HCT116 (cell line): ENCODE measurements at regions not wholly inside any gene's neighbourhood (a gene's known extent, or its start where the extent isn't known, plus 50 kb on each side); places are given as distances from the start of the nearest gene placed in this dataset.

Experiments used
- ATAC-seq: fragments of 200-7000 bp; cut with Tn5 transposase; 2 replicates; pipeline ENCODE4 v1.9.1; 2020; ENCODE audit warnings: mild to moderate bottlenecking, moderate library complexity
- BruUV-seq: library from RNA; stranded (reverse); fragments of 400-500 nt; replicated peaks from 2 replicates; lab custom pipeline; 2021; lab: Mats Ljungman, UMichigan
- CTCF ChIA-PET: fragments of 300-600 bp; sonication (Branson Sonifier 250); formaldehyde crosslinking; loops from one replicate; lab custom pipeline; 2021; ENCODE audit warnings: antibody characterized with exemption; lab: Charles Lee
- POLR2A ChIA-PET: fragments of 300-600, 350-600 bp; sonication (Branson Sonifier 250); formaldehyde crosslinking; loops from one replicate; lab custom pipeline; 2021; ENCODE audit warnings: antibody characterized with exemption; lab: Charles Lee
- RAD21 ChIA-PET, 2 experiments: fragments of 300-600 bp; sonication (Branson Sonifier 250); formaldehyde crosslinking; loops; one replicate each; lab custom pipeline; 2023; ENCODE audit warnings: low total read pairs in 2 of 2; ENCODE audit not compliant: uncharacterized antibody in 2 of 2, unreplicated experiment in 2 of 2, low non-redundant PET in 1 of 2; lab: Charles Lee
- DNase-seq: peaks from one replicate; pipeline ENCODE4 v3.0.0-alpha.2; 2010; ENCODE audit warnings: low read depth, low spot score
- H2AFZ ChIP-seq: fragments of 200-600 bp; shearing (Covaris generic), sonication (generic); 2 replicates; pipeline ENCODE4 v1.6.1; 2017; ENCODE audit warnings: low read depth, mixed run types, mixed read lengths, antibody characterized with exemption, low read length; ENCODE audit not compliant: poor library complexity, severe bottlenecking
- H3K27ac ChIP-seq: 2 replicates; pipeline ENCODE4 v1.5.1; 2012; ENCODE audit warnings: low read depth, low read length
- H3K27me3 ChIP-seq: fragments of 200-600 bp; sonication (generic); 2 replicates; pipeline ENCODE4 v1.6.1; 2016; ENCODE audit warnings: mixed run types, low read length, mixed read lengths; ENCODE audit not compliant: insufficient read depth
- H3K36me3 ChIP-seq, 2 experiments: fragments of 200-500 bp in 1 of 2; fragments of 200-600 bp in 1 of 2; sonication (Bioruptor generic) in 1 of 2; sonication (generic) in 1 of 2; 2 replicates each; pipeline versions ENCODE4 v1.5.1 to v1.6.1; 2014 to 2016; ENCODE audit warnings: low read length in 2 of 2, inconsistent platforms in 1 of 2, mixed read lengths in 1 of 2, mixed run types in 1 of 2; ENCODE audit not compliant: insufficient read depth in 2 of 2, control insufficient read depth in 1 of 2
- H3K4me1 ChIP-seq, 2 experiments: fragments of 200-600 bp in 1 of 2; sonication (generic) in 1 of 2; 2 replicates each; pipeline versions ENCODE4 v1.5.1 to v1.6.1; 2012 to 2017; ENCODE audit warnings: low read length in 2 of 2, inconsistent platforms in 1 of 2, mild to moderate bottlenecking in 1 of 2, mixed read lengths in 1 of 2, mixed run types in 1 of 2, moderate library complexity in 1 of 2; ENCODE audit not compliant: insufficient read depth in 2 of 2, control insufficient read depth in 1 of 2
- H3K4me2 ChIP-seq: fragments of 200-600 bp; sonication (generic); 2 replicates; pipeline ENCODE4 v1.6.1; 2017; ENCODE audit warnings: mixed run types, low read length, mixed read lengths
- H3K4me3 ChIP-seq, 2 experiments: fragments of 200-600 bp in 1 of 2; sonication (generic) in 1 of 2; replicated peaks in 1 of 2; 2 replicates each; pipeline ENCODE4 v1.5.1; 2011 to 2016; ENCODE audit warnings: low read length in 2 of 2, control low read depth in 1 of 2, low read depth in 1 of 2, mild to moderate bottlenecking in 1 of 2, mixed read lengths in 1 of 2, mixed run types in 1 of 2
- H3K79me2 ChIP-seq: fragments of 200-600 bp; sonication (generic); 2 replicates; pipeline ENCODE4 v1.6.1; 2017; ENCODE audit warnings: mild to moderate bottlenecking, mixed run types, low read length, moderate library complexity, mixed read lengths; ENCODE audit not compliant: insufficient read depth
- H3K9ac ChIP-seq: fragments of 200-600 bp; sonication (generic); 2 replicates; pipeline ENCODE4 v1.6.1; 2016; ENCODE audit warnings: low read length, mixed read lengths
- H3K9me2 ChIP-seq: fragments of 200-600 bp; sonication (generic), shearing (Covaris generic); 2 replicates; pipeline ENCODE4 v1.6.1; 2017; ENCODE audit warnings: mixed run types, mild to moderate bottlenecking, moderate library complexity; ENCODE audit not compliant: insufficient read depth
- H3K9me3 ChIP-seq, 2 experiments: fragments of 200-500 bp in 1 of 2; fragments of 200-600 bp in 1 of 2; sonication (Bioruptor generic) in 1 of 2; sonication (generic) in 1 of 2; 2 replicates each; pipeline ENCODE4 v1.6.1; 2014 to 2017; ENCODE audit warnings: low read length in 2 of 2, mixed read lengths in 2 of 2, inconsistent platforms in 1 of 2, low read depth in 1 of 2, mild to moderate bottlenecking in 1 of 2, mixed run types in 1 of 2, moderate library complexity in 1 of 2; ENCODE audit not compliant: control insufficient read depth in 1 of 2, insufficient read depth in 1 of 2
- H4K20me1 ChIP-seq: fragments of 200-600 bp; sonication (generic), shearing (Covaris generic); 2 replicates; pipeline ENCODE4 v1.6.1; 2017; ENCODE audit warnings: mixed run types, mild to moderate bottlenecking, moderate library complexity; ENCODE audit not compliant: insufficient read depth
- CEBPB ChIP-seq: IDR thresholded peaks from 2 replicates; pipeline ENCODE4 v1.6.1; 2012; ENCODE audit warnings: low read depth
- CTCF ChIP-seq, 3 experiments: fragments of 200-600 bp in 1 of 3; sonication (generic) in 1 of 3; IDR thresholded peaks in 2 of 3; conservative IDR thresholded peaks in 1 of 3; 2 replicates each; pipeline ENCODE4 v1.5.1; 2012 to 2017; ENCODE audit warnings: low read depth in 2 of 3, low read length in 2 of 3, antibody characterized with exemption in 1 of 3, borderline replicate concordance in 1 of 3, control low read depth in 1 of 3, mild to moderate bottlenecking in 1 of 3, mixed read lengths in 1 of 3, mixed run types in 1 of 3, moderate library complexity in 1 of 3; ENCODE audit not compliant: insufficient read depth in 1 of 3
- EGR1 ChIP-seq: IDR thresholded peaks from 2 replicates; pipeline ENCODE4 v1.6.1; 2012; ENCODE audit warnings: low read depth
- ELF1 ChIP-seq: IDR thresholded peaks from 2 replicates; pipeline ENCODE4 v1.6.1; 2012; ENCODE audit warnings: low read depth, borderline replicate concordance
- EZH2 ChIP-seq: fragments of 200-600 bp; sonication (generic); IDR thresholded peaks from 2 replicates; pipeline ENCODE4 v1.6.1; 2017; ENCODE audit warnings: antibody characterized with exemption, mixed run types
- POLR2A ChIP-seq: IDR thresholded peaks from 2 replicates; pipeline ENCODE4 v1.7.0; 2011; ENCODE audit warnings: borderline replicate concordance; ENCODE audit not compliant: insufficient read depth, insufficient read length; ENCODE audit errors: extremely low read depth
- POLR2AphosphoS5 ChIP-seq: IDR thresholded peaks from 2 replicates; pipeline ENCODE4 v1.6.1; 2011; ENCODE audit warnings: mild to moderate bottlenecking, low read depth, low read length, moderate library complexity
- RAD21 ChIP-seq: IDR thresholded peaks from 2 replicates; pipeline ENCODE4 v1.6.1; 2012; ENCODE audit warnings: low read depth, mild to moderate bottlenecking
- REST ChIP-seq: IDR thresholded peaks from 2 replicates; pipeline ENCODE4 v1.6.1; 2012; ENCODE audit warnings: low read depth
- SP1 ChIP-seq: IDR thresholded peaks from 2 replicates; pipeline ENCODE4 v1.6.1; 2012; ENCODE audit warnings: low read depth
- SRF ChIP-seq: IDR thresholded peaks from 2 replicates; pipeline ENCODE4 v1.6.1; 2012; ENCODE audit warnings: low read depth
- TCF7L2 ChIP-seq: IDR thresholded peaks from 2 replicates; pipeline ENCODE4 v1.7.0; 2011; ENCODE audit warnings: borderline replicate concordance, inconsistent platforms; ENCODE audit not compliant: insufficient read depth, insufficient read length; ENCODE audit errors: extremely low read depth
- YY1 ChIP-seq: IDR thresholded peaks from 2 replicates; pipeline ENCODE4 v1.6.1; 2011; ENCODE audit warnings: low read length, low read depth, moderate library complexity, mild to moderate bottlenecking; ENCODE audit not compliant: insufficient replicate concordance; ENCODE audit errors: extremely low read depth
- ZNF274 ChIP-seq: fragments of 200-500 bp; sonication (Bioruptor generic); IDR thresholded peaks from 2 replicates; pipeline ENCODE4 v1.6.1; 2014; ENCODE audit warnings: mild to moderate bottlenecking, low read depth, low read length, inconsistent platforms
- intact Hi-C: fragments of 100-400 bp; cut with micrococcal nuclease; formaldehyde crosslinking; loops from 2 replicates; pipeline ENCODE4 v1.10.0; 2022
- TF ChIP-seq, protein P1 (sequence below): IDR thresholded peaks from 2 replicates; pipeline ENCODE4 v1.6.1; 2012

GRCh38 chr13:109900741-109901140, 114.4 kb upstream of the IRS2 start:
- Histone ChIP-seq H3K36me3 (no peaks in the 10 kb centered on the region), H3K27ac (no peak overlapping the region), H3K9me3 (no peaks in the 10 kb centered on the region), H3K4me1 (peaks cover 0 to 7% of the 10 kb centered on the region in 2 experiments; a peak in 2 of 4 replicates), H3K9me2 (no peaks in the 10 kb centered on the region), H3K27me3 (no peaks in the 10 kb centered on the region), H3K9ac (no peak overlapping the region), H2AFZ (no peak overlapping the region), H3K79me2 (no peaks in the 10 kb centered on the region), H4K20me1 (no peaks in the 10 kb centered on the region), H3K4me2 (no peak overlapping the region), H3K4me3 (no peak overlapping the region)
- BruUV-seq = no TSS peak
- ATAC-seq (no peak), DNase-seq (no peak)
- RAD21 ChIA-PET = no interaction called here
- CTCF ChIA-PET = no interaction called here
- TF ChIP-seq SP1 (no peak), EZH2 (no peak), POLR2A (no peak), ZNF274 (no peak), REST (no peak), SRF (no peak), POLR2AphosphoS5 (no peak), TCF7L2 (no peak), YY1 (no peak), EGR1 (no peak), CTCF (IDR thresholded peaks at IDR 0.05 in 2 of 3, conservative IDR thresholded peaks at IDR 0.05 in 1 of 3; ENCODE audit: borderline replicate concordance in 1 of 3, insufficient read depth in 1 of 3, low read depth in 2 of 3, low read length in 2 of 3) (no peak), CEBPB (no peak), RAD21 (no peak), ELF1 (no peak)
- TF ChIP-seq, protein P1, sequence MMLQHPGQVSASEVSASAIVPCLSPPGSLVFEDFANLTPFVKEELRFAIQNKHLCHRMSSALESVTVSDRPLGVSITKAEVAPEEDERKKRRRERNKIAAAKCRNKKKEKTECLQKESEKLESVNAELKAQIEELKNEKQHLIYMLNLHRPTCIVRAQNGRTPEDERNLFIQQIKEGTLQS = no peak
- intact Hi-C loops = no loop called here
- POLR2A ChIA-PET = no interaction called here
